HK-2 (cell line): ENCODE measurements at regions not wholly inside any gene's neighbourhood (a gene's known extent, or its start where the extent isn't known, plus 50 kb on each side); places are given as distances from the start of the nearest gene placed in this dataset.

ENCODE experiments used
- DNase-seq: peaks from one replicate; pipeline ENCODE4 v3.0.0-alpha.2; 2018; ENCODE audit not compliant: unreplicated experiment

DNA sequence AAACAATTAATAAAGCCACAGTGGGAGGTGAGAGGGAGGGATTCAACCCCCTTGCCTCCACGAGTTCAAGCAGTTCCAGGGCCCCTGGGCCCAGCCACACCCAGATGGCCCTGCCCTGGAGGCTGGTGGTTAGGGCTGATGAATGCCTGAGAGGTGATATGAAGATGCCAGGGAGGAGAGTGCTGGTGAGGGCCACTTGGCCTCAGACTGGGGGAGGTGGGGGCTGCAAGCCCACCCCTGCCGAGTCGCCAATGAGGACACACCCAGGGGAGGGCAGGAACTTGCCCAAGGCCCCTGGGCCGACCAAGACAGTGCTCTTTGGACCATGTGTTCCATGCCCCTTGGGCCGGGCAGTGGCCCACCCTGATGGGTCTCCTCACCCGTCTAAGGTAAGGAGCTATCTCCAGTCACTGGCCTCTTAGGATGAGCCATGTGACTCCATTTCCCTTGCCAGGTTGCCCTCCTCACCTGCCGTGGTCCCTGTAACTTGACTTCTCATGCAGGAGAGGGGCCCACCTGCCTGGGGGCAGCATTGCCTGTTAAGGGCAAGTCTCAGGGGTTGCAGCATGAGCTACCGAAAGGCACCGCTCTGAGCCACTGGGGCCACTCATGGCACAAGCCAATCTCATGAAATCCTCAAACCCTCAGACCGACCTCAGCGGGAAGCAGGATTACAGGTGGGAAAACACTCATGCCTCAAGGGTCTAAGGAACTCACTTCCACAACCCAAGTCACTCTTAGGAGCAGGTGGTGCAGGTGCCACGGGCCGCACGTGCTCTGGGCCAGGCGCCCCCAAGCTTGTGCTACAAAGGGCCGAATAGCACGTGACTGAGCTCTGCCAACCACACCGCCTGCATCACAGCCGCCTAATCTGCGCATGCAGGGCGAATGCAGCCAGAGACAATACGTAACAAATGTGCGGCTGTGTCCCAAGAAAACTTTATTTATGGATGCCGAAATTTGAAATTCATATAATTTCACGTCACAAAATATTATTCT lies 147.4 kb upstream of the MLN start:
- no peak for DNase-seq

DNA sequence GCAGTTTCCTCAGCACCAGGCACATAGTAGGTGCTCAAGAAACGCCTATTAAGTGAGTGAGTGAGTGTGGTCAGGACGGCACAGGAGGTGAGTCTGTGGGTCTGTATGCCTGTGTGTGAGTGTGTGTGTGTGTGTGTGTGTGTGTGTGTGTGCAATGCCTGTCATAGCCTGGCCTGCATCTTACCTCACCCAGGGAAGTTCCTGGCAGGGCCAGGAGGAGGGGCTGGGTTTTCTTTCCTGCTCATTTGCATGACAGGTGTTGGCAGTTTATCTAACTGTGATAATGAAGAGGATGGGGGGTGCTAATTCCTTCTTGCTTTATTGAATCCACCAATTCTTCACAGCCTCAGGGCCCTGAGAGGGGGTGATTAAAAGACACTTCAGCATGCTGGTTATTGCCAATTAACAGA lies 146.7 kb upstream of the MLN start:
- no peak for DNase-seq

DNA sequence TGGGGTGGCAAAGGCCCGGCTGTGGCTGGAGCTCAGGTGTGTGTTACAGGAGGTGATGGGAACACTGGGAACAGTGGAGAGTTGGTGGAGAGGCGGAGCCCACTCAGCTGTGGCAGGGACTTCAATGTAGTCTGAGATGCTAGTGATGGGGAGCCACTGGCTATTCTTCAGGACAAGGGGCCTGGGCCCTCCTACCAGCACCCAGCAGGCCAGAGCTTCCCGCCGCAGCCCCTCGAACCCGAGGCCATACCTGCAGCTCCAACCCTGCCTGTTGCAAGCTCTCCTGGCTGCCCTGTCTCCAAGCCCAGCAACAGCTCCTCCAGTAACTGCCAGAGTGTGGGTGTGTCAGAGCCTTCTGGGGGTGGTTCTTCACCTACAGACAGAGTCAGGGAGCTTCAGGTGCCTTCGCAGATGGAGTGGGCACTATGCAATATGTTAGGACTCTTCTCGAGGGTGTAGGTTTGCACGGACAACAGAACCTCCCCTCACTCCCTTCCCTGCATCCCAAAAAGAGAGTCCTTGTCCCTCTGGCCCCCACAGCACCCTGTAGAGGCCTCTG lies 146.2 kb upstream of the MLN start:
- no peak for DNase-seq

DNA sequence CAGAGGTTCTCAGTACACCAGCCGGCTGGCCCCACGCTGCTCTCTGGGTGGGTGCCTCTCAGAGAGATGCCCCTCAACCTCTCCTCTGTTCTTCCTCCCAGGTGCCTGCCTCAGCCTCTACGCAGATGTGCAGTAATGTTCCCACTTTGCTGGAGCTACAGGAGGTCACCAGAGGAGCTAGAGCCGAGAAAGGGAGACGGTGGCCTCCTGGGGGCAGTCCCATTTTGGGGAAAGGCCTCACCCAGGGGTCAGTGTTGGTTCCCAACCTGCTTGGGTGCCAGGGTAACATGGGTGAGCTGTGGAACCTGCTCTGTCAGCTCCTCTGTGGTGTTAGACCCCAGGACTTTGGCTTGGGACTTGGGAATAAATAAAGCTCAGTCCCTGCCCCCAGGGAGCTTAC lies 145.3 kb upstream of the MLN start:
- no peak for DNase-seq

DNA sequence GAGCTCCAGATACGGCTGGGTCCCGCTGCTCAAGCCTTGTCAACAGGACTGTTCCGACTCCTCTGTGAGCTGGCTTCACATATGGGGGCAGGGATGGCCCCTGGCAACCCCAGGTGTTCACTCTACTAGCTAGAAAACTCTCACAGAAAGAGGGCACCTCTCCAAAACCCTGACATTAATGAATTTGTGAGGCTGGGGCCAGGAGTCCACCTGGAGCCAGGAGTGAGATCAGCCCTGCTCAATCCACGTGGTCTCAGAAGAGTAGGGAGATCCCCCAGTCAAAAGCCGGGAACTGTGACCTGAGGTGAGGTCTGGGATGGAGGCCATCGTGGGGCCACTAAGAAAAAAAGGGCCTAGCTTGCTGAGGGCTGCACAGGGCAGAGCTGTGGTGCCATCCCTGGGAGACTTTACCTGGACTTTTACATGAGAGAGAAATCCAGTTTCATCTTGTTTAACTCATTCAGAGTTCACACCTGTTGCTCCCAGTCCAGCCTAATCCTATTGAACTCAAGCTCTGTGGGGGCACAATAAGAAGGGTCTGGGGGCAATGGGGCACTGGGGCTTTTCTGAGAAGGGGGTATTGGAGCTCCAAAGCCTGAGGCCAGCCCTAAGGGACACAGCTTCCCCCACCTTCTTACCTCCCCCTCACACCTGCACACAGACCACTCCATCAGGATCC lies 144.3 kb upstream of the MLN start:
- no peak for DNase-seq

DNA sequence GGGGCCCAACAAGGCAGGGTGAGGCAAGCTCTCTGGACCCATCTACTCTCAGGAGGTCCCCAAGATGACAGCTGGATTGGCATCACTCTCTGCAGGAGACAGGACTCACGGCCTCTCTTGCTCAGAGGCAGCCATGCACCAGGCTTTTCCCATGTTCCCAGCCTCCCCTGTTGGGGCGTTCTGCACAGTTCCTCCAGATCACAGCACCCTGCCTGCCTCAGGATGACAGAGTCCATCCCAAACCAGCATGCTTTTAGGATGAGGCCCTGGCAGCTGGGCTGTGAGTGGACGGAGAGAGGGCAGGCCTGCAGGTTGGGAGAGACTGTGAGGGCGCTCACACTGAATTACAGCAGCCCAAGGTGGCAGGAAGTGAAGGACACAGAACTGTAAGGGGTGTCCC lies 143.2 kb upstream of the MLN start:
- no peak for DNase-seq

- no peak for DNase-seq
These were observed 142.1 kb upstream of the MLN start for GRCh38 chr6:33945931-33946330.

DNA sequence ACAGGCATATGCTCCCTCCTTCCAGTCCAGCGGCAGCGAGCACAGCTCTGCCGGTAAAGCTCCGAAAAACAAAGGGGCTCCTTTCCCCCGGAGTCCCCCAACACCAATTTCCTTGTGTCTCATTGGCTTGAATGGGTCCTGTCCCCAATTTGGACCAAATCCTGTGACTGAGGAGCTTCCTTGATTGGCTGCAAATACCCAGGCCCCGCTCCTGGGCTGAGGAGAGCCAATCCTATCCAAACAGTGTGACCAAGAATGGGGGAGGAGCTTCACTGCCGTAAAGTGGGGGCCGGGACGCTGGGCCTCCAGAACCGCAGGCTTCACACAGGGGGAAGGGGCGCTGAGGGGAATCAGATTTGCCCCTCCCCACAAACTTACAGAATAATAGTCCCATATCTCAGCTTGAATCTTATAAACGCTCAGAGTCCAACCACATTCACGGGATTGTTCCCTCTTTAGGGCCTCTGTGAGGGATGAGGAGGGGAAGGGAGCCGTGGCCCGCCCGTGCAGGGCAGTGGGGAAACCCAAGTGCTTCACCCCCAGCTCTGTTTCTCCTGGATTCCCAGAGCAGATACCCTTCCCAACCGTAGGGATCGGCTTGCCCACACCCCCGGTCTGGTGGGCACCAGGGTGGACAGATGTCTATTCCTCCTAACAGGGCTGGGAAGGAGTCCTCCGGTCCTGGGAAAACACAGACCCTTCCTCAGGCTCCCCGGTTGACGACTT lies 141.0 kb upstream of the MLN start:
- DNase-seq: no peak

DNA sequence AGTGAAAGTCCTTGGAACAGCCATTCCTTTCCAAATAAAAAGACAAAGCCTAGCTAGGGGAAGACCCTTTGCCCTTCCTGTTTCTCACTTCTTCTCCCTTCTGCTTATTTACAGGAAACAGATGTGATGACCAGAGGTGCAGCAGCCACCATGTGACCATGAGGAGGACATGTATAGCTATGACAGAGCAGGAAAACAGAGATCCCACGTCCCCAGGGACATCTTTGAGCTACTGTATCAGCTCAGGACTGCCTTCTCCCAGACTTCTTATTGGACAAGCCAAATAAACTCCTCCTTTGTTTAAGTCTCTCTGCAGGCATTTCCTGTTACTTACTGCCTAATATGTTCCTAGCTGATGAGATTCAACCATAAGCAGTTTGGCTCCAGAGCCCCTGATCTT lies 133.1 kb upstream of the MLN start:
- DNase-seq: no peak

DNA sequence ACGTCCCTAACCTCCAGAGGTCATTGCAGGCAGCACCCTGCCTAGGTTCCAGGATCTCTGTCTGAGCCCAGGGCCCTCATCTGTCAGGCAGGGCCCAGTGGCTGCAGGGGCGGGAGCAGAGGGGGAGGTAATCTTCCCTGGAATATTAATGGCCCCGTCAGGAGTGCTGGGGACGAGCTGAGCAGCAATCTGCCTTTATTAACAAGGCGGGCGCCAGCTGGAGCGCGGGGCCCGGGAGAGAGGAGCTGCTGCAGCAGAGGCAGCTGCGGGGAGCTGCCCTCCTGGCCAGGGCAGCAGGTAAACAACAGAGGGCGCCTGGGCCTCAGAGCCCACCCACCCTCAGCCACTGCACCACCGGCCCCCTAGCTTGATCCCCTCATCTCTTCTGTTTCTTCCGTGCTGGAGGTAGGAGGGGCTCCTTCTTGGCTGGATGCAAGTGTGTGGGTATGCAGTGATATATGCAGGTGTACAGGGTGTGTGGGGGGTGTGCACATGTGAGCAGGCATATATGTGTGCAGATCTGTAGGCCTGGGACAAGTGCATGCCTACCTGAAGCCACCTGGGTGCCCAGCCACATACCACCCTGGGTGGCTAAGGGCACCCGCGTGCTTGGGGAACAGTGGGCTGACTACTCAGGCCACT lies 131.8 kb upstream of the MLN start:
- DNase-seq: no peak

GRCh38 chr6:33934731-33935270 lies 131.0 kb upstream of the MLN start:
- DNase-seq: no peak

GRCh38 chr6:33933101-33933500 lies 129.3 kb upstream of the MLN start:
- DNase-seq: no peak

DNA sequence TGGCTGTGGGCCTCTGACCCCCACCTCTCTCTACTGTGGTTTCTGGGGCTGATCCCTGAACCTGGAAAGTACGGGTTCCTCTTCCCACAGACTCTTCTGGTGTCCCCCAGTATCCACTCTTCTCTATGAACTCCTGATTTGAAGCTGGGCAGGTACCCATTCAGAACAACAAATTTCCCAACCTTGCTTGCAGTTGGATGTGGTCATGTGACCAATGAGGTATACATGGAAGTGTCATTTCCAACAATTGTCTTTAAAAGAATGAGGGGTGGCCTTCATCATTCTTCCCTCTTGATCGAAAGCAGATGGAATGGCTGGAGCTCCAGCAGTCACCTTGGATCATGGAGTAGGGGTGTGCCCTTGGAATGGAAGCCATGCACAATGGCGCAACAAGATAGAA lies 128.0 kb upstream of the MLN start:
- DNase-seq: no peak

- DNase-seq: no peak
These were observed 125.9 kb upstream of the MLN start for GRCh38 chr6:33929575-33930288.

GRCh38 chr6:33927616-33928015 lies 123.8 kb upstream of the MLN start:
- DNase-seq: peak; percentile 41

DNA sequence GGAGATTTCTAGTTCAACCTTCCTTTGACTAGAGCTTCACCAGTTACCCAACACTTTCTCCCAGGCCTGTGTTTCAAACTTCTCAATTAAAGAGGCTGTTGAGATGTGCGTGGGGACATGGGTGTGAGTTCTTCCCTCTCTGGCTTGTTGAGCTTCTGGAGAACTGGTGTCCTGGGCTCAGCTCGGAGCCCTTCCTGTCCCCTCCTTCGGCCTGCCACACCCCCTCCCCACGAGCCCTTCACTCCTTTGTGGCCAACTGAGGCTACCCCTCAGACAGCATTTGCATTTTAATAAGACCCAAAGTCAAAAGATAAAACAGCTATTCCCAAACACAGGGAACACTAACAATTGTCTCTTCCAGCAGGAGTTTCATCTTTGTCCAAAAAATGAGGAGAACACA lies 123.3 kb upstream of the MLN start:
- no peak for DNase-seq

- no peak for DNase-seq
These were observed 122.6 kb upstream of the MLN start for GRCh38 chr6:33926451-33926850.

DNA sequence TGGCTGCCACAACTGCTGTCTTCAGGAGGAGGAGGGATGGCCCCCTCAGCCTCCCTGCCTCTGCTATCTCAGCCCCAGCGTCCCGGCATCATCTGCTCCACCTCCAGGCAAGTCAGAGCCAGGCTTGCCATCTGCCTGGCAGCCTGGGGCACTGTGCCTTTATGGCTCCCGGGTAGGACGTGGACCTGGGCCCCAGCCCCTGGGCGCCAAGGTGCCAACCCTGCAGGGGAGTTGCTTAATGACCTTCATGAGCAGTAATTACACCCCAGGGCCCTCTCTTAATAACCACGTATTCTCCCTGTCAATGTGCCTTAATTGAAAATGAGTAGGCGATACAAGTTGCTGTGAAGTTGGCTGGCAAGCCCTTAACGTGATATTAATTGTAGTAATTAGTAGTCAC lies 122.1 kb upstream of the MLN start:
- no peak for DNase-seq

DNA sequence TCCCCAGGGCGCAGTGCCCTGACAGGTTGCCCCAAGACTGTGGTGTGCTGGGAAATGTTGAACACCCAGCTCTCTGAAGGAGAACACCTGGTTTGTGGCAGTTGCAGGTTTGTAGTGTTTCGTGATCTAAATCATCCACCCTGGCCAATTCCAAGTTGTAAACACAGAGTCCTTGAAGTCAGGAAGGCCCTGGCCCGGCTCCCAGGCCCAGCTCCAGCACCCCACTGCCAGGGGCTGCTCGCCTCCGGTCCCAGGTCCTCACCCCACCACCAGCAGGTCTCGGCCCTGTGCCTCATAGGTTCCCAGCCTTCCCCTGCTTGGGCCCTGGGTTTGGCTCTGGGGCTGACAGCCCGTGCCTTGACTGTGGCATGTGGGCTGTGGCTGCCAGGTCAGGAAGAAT lies 121.4 kb upstream of the MLN start:
- no peak for DNase-seq

DNA sequence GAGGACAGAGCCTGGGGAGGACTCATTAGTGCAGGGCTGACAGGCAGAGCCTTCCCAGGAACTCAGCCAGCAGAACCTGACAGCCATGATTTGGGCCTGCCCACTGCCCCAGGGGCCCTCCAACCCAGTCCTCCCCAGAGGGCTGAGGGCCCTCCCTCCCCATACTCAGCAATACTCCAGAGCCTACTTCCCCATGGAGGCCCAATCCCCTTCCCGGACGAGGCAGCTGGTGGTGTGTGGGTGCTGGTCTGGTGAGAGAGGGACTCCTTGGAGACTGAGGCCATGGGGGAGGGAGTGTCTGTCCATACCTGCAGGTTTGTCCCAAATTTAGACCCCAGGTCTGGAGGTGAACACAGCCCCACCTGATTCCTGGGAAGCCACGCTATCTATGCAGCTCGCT lies 120.9 kb upstream of the MLN start:
- no peak for DNase-seq
